Mucosa of descending colon (tissue), 3 donors: ENCODE measurements at regions not wholly inside any gene's neighbourhood (a gene's known extent, or its start where the extent isn't known, plus 50 kb on each side); places are given as distances from the start of the nearest gene placed in this dataset.

ENCODE experiments used
- ATAC-seq: fragments of 200-7000 bp; cut with Tn5 transposase; one replicate; pipeline ENCODE4 v1.9.1; 2020; ENCODE audit warnings: mild to moderate bottlenecking, moderate library complexity
- DNase-seq, 3 donors: peaks; one replicate each; pipeline ENCODE4 v3.0.0-alpha.2; 2020
- H3K36me3 ChIP-seq: fragments of 200-600 bp; one replicate; pipeline ENCODE4 v1.8.0; 2021; ENCODE audit warnings: low read depth, mild to moderate bottlenecking
- H3K4me1 ChIP-seq: fragments of 200-600 bp; one replicate; pipeline ENCODE4 v1.8.0; 2021; ENCODE audit warnings: low read depth, mild to moderate bottlenecking
- H3K4me3 ChIP-seq: fragments of 200-600 bp; one replicate; pipeline ENCODE4 v1.8.0; 2021; ENCODE audit warnings: mild to moderate bottlenecking
- H3K9me3 ChIP-seq: fragments of 200-600 bp; one replicate; pipeline ENCODE4 v1.8.0; 2021; ENCODE audit warnings: mild to moderate bottlenecking
- intact Hi-C, 2 donors: fragments of 100-400 bp; cut with DNase I in 1 of 2; cut with micrococcal nuclease in 1 of 2; formaldehyde crosslinking; loops; one replicate each; pipeline versions ENCODE4 v1.11.0 to v1.11.1; 2022; cut with DNase I, micrococcal nuclease
- TF ChIP-seq, protein P1 (sequence below): fragments of 200-600 bp; IDR thresholded peaks from one replicate; pipeline ENCODE4 v1.8.0; 2022; ENCODE audit warnings: antibody characterized with exemption, mild to moderate bottlenecking
- donor health status: DM: no; HTN: no; CAD: no; lungs with moderate emphysema.
- donor health status: DM: no; HTN: no; CAD: no.
- donor health status: DM: no; HTN: yes; CAD: no.

DNA sequence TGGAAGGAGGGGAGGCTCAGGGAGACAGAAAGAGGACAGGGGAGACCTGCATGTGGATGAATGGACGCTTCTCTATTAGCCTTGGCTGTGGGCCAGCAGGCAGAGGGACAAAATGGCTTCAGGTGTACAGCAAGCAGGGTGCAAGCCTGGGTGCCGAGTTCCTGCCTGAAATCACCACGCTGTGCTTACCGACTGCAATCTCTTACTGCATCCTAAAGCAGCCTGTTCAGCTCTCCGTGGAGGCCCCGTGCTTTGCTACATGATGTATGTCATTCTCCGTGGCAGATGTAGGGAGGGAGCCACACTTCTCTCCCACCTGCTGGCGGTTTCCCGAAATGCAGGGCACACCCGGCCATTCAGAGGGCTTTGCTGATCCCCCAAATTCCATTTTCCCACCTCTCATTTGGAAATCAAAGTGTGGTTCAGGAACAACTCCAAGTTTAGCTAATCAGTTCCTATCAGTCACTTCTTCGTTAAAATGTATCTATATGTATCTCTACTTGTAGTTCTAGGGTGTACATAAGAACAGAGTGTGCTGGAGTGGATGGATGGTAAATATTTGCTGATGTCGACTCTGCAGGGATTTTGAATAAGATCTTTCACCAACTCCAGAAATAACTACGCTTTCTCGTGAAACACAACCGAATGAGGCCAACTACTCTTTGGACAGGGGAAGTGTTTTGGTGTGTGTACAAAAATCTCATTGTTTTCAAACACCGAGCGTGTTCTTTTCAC lies 122.3 kb upstream of the BACE2 start:
- H3K9me3 ChIP-seq, result no peaks in the 10 kb centered on the region
- H3K4me1 ChIP-seq, result no peaks in the 10 kb centered on the region
- intact Hi-C loops, result no loop called here
- H3K36me3 ChIP-seq, result no peaks in the 10 kb centered on the region
- peak in 1 of 3 donors; percentile 14 for DNase-seq
- peak; percentile 40 for ATAC-seq
- TF ChIP-seq, protein P1, sequence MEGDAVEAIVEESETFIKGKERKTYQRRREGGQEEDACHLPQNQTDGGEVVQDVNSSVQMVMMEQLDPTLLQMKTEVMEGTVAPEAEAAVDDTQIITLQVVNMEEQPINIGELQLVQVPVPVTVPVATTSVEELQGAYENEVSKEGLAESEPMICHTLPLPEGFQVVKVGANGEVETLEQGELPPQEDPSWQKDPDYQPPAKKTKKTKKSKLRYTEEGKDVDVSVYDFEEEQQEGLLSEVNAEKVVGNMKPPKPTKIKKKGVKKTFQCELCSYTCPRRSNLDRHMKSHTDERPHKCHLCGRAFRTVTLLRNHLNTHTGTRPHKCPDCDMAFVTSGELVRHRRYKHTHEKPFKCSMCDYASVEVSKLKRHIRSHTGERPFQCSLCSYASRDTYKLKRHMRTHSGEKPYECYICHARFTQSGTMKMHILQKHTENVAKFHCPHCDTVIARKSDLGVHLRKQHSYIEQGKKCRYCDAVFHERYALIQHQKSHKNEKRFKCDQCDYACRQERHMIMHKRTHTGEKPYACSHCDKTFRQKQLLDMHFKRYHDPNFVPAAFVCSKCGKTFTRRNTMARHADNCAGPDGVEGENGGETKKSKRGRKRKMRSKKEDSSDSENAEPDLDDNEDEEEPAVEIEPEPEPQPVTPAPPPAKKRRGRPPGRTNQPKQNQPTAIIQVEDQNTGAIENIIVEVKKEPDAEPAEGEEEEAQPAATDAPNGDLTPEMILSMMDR, result no peak
- H3K4me3 ChIP-seq, result no peak overlapping the region

DNA sequence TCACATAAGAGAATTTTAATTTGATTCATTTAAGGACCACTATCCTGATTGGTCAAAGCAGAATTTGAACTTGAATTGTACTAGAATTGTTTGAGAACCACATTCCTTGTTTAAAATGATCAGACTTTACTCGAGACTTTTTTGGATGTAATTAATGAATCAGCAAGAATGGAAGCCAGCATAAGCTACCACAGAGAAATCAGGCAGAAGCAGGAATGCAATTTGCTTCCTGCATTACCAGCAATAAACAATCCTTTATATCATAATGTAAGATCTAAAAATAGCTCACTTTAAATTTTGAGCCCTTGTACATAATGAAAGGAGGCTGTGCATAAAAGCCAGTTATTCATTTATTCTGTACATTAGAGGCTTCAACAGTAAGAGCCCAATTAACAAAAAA lies 119.8 kb upstream of the BACE2 start:
- no peak for ATAC-seq

DNA sequence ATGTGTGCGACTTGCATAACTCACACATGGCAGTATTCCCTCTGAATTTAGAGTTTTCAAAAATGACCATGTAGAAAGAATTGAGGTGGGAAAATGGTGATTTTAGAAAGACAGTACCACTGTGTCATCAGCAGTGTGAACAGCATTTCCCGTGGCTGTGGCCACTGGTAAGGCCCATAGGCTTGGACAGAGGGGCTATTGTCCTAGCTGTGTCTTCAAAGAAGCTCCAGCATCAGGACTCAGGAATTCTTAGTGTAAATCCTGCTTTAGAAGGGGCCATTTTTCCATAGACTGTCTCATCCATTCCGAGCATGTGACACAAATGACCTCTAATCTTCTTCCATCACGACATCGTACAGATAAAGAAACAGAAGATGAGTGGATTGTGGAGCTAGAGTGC lies 119.3 kb upstream of the BACE2 start:
- H3K4me1 ChIP-seq, result no peaks in the 10 kb centered on the region
- no peak overlapping the region for H3K4me3 ChIP-seq
- TF ChIP-seq, protein P1, result no peak
- no peaks in the 10 kb centered on the region for H3K36me3 ChIP-seq
- ATAC-seq (no peak), DNase-seq (no peak)
- H3K9me3 ChIP-seq, result no peaks in the 10 kb centered on the region
- intact Hi-C loops, result no loop called here

More for the DNA sequence above, 119.8 kb upstream of the BACE2 start:
- intact Hi-C loops, result no loop called here
- Histone ChIP-seq H3K4me3 (no peak overlapping the region), H3K4me1 (no peaks in the 10 kb centered on the region), H3K36me3 (no peaks in the 10 kb centered on the region), H3K9me3 (no peaks in the 10 kb centered on the region)
- no peak for DNase-seq
- TF ChIP-seq, protein P1, result no peak

DNA sequence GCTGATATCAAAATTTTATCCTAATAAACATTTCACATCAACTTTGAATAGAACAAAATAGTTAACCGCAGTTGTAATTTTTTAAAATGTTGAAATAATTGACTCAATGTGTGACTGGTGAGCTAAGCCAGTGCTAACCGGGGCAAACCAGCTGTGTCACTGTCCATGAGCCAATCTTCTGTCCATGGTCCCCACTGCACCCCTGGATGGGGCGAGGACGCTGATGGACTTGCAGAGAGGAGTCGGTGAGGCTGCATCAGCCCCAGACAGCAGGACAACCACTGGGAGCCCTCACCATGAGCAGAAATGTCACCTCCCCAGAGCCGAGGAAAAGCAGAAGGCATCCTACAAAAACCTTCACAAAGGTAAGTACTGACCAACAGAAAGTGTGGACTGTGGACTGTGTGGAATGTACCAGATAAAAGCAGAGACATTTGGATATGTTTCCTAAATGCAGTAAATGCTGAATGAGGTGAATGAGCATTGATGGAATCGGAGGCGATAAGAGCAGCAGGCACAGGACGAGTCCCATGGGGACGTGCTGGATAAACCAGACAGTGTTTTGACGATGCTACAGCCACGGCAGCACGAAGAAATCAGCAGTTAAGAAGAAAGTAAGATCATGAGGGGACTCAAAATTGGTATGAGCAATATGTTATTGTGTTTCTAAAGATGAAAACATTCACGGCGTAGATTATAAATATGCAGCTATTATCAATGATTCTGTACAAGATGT lies 115.0 kb upstream of the BACE2 start:
- ATAC-seq, result no peak
- TF ChIP-seq, protein P1, result no peak
- no peaks in the 10 kb centered on the region for H3K36me3 ChIP-seq
- intact Hi-C loops, result no loop called here
- H3K4me3 ChIP-seq, result no peak overlapping the region
- no peaks in the 10 kb centered on the region for H3K4me1 ChIP-seq
- DNase-seq, result no peak
- H3K9me3 ChIP-seq, result no peaks in the 10 kb centered on the region

DNA sequence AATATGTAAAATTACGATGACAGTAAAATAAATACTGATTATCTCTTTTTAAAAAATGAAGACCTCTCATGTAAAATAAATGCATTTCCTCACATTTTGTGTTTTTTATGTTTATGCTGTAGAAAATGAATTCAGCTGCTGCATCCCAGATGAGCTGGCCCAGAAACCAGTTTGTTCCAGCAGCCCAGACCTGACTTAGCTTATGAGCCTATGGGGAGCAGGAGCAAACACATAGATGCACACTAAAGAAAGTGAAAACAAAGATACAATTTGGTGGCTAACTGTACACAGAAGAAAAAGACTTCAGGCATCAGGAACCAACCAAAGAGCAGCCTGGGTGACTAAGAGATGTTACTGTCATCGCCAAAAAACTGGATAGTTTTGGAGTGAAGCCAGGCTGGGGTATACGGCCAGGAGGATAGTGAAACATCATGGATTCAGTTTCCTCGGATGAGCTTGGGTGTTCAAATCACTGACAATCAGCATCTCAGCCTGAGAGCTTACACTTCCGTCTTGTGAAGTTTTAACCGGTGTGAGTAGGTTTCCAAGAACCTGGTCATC lies 113.9 kb upstream of the BACE2 start:
- TF ChIP-seq, protein P1, result no peak
- Histone ChIP-seq H3K9me3 (no peaks in the 10 kb centered on the region), H3K4me3 (no peak overlapping the region), H3K36me3 (no peaks in the 10 kb centered on the region), H3K4me1 (no peaks in the 10 kb centered on the region)
- intact Hi-C loops, result no loop called here
- DNase-seq (no peak), ATAC-seq (no peak)
